ENCODE measurements at regions not wholly inside any gene's neighbourhood (a gene's known extent, or its start where the extent isn't known, plus 50 kb on each side); places are given as distances from the start of the nearest gene placed in this dataset.

DNA sequence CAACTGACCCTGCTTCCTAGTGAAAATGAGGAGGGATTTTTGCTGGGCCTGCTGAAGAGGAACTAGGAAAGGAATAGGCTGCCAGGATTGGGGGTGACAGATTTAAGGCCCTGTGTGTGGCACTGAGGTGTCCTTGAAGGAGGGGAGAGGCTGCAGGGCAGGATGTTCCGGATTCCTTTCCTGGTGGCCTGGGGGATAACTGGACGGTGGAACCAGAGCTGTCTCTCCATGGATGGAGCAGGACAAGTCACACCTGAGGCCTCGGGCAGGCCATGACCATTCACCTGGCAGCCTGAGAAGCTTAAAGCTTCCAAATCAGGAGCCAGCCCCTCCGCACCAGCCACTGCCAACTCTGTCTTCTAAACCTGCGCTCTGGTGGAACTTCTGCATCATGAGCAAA lies 56.0 kb upstream of the SLC22A23 start (continued):
- TF ChIP-seq, protein P1, sequence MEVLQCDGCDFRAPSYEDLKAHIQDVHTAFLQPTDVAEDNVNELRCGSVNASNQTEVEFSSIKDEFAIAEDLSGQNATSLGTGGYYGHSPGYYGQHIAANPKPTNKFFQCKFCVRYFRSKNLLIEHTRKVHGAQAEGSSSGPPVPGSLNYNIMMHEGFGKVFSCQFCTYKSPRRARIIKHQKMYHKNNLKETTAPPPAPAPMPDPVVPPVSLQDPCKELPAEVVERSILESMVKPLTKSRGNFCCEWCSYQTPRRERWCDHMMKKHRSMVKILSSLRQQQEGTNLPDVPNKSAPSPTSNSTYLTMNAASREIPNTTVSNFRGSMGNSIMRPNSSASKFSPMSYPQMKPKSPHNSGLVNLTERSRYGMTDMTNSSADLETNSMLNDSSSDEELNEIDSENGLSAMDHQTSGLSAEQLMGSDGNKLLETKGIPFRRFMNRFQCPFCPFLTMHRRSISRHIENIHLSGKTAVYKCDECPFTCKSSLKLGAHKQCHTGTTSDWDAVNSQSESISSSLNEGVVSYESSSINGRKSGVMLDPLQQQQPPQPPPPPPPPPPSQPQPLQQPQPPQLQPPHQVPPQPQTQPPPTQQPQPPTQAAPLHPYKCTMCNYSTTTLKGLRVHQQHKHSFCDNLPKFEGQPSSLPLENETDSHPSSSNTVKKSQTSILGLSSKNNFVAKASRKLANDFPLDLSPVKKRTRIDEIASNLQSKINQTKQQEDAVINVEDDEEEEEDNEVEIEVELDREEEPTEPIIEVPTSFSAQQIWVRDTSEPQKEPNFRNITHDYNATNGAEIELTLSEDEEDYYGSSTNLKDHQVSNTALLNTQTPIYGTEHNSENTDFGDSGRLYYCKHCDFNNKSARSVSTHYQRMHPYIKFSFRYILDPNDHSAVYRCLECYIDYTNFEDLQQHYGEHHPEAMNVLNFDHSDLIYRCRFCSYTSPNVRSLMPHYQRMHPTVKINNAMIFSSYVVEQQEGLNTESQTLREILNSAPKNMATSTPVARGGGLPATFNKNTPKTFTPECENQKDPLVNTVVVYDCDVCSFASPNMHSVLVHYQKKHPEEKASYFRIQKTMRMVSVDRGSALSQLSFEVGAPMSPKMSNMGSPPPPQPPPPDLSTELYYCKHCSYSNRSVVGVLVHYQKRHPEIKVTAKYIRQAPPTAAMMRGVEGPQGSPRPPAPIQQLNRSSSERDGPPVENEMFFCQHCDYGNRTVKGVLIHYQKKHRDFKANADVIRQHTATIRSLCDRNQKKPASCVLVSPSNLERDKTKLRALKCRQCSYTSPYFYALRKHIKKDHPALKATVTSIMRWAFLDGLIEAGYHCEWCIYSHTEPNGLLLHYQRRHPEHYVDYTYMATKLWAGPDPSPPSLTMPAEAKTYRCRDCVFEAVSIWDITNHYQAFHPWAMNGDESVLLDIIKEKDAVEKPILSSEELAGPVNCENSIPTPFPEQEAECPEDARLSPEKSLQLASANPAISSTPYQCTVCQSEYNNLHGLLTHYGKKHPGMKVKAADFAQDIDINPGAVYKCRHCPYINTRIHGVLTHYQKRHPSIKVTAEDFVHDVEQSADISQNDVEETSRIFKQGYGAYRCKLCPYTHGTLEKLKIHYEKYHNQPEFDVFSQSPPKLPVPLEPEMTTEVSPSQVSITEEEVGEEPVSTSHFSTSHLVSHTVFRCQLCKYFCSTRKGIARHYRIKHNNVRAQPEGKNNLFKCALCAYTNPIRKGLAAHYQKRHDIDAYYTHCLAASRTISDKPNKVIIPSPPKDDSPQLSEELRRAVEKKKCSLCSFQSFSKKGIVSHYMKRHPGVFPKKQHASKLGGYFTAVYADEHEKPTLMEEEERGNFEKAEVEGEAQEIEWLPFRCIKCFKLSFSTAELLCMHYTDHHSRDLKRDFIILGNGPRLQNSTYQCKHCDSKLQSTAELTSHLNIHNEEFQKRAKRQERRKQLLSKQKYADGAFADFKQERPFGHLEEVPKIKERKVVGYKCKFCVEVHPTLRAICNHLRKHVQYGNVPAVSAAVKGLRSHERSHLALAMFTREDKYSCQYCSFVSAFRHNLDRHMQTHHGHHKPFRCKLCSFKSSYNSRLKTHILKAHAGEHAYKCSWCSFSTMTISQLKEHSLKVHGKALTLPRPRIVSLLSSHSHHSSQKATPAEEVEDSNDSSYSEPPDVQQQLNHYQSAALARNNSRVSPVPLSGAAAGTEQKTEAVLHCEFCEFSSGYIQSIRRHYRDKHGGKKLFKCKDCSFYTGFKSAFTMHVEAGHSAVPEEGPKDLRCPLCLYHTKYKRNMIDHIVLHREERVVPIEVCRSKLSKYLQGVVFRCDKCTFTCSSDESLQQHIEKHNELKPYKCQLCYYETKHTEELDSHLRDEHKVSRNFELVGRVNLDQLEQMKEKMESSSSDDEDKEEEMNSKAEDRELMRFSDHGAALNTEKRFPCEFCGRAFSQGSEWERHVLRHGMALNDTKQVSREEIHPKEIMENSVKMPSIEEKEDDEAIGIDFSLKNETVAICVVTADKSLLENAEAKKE (CRISPR knock-in tag; IDR thresholded peaks at IDR 0.05): no peak
- TF ChIP-seq, protein P2, sequence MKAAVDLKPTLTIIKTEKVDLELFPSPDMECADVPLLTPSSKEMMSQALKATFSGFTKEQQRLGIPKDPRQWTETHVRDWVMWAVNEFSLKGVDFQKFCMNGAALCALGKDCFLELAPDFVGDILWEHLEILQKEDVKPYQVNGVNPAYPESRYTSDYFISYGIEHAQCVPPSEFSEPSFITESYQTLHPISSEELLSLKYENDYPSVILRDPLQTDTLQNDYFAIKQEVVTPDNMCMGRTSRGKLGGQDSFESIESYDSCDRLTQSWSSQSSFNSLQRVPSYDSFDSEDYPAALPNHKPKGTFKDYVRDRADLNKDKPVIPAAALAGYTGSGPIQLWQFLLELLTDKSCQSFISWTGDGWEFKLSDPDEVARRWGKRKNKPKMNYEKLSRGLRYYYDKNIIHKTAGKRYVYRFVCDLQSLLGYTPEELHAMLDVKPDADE (IDR thresholded peaks at IDR 0.05): no peak
- TF ChIP-seq NANOG (IDR thresholded peaks at IDR 0.05; ENCODE audit: borderline replicate concordance): no peak
- TF ChIP-seq JUNB (IDR thresholded peaks at IDR 0.05; ENCODE audit: unreplicated experiment): no peak

DNA sequence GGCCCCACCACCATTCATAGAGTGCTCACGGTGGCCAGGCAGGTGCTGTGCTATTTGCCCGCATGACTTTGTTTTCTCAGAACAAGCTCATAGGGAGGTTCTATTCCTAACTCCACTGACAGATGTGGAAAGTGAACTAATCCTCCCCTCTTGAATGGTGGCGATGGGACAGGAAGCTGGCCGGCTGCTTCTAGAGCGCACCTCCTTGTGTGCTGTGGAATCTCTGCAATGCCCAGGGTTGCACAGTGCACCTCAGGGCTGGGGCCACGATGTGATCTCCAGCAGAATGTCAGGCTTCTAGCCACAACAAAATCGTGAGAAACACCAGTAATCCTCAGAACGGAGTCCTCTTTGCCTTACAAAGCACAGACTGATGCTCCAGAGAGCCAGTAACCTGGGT lies 53.8 kb upstream of the SLC22A23 start:
- Histone ChIP-seq H3K27me3 (ENCODE audit: insufficient read depth) (no peaks in the 10 kb centered on the region), H3K36me3 (ENCODE audit: insufficient read depth) (no peaks in the 10 kb centered on the region), H3K9me2 (ENCODE audit: insufficient read depth) (no peaks in the 10 kb centered on the region), H3K4me1 (ENCODE audit: insufficient read depth) (peaks cover 13% of the 10 kb centered on the region), H3K4me3 (no peak overlapping the region), H4K20me1 (replicated peaks; ENCODE audit: insufficient read depth) (no peaks in the 10 kb centered on the region), H3K4me2 (no peak overlapping the region), H2AFZ (peak overlapping the region; percentile 89), H3K27ac (ENCODE audit: low read depth) (no peak overlapping the region), H3F3A (replicated peaks; ENCODE audit: low read depth) (no peaks in the 10 kb centered on the region), H3K79me2 (replicated peaks; ENCODE audit: insufficient read depth) (no peaks in the 10 kb centered on the region)
- DNase-seq (ENCODE audit: low spot score) (no peak), ATAC-seq (peak; percentile 12)
- Mint-ChIP-seq H3K9me3 (no peaks in the 10 kb centered on the region), H3K27me3 (ENCODE audit: insufficient read depth, low read depth, poor library complexity) (peaks cover 9% of the 10 kb centered on the region), H3K36me3 (ENCODE audit: low read depth) (no peaks in the 10 kb centered on the region), H3K4me3 (no peak overlapping the region), H3K27ac (no peak overlapping the region; the same call in 1 of the 2 replicates), H3K4me1 (peaks cover 22% of the 10 kb centered on the region)
- TF ChIP-seq, protein P2 (IDR thresholded peaks at IDR 0.05): no peak
- TF ChIP-seq STAT1 (IDR thresholded peaks at IDR 0.05; ENCODE audit: unreplicated experiment) (no peak), JUNB (IDR thresholded peaks at IDR 0.05; ENCODE audit: unreplicated experiment) (no peak), ZNF331 (CRISPR knock-in tag; IDR thresholded peaks at IDR 0.05; ENCODE audit: low read depth) (no peak), NANOG (IDR thresholded peaks at IDR 0.05; ENCODE audit: borderline replicate concordance) (no peak)
- TF ChIP-seq, protein P1 (CRISPR knock-in tag; IDR thresholded peaks at IDR 0.05): no peak
